ENCODE measurements at regions not wholly inside any gene's neighbourhood (a gene's known extent, or its start where the extent isn't known, plus 50 kb on each side); places are given as distances from the start of the nearest gene placed in this dataset.

GRCh38 chr14:30299915-30300314 lies 259.0 kb upstream of the G2E3 start:
- Histone ChIP-seq H3K9ac (ENCODE audit: low read length in 5 of 5) (no peak overlapping the region), H3K4me3 (ENCODE audit: low read depth in 1 of 5, low read length in 5 of 5) (no peak overlapping the region), H3K4me1 (ENCODE audit: control insufficient read depth in 5 of 5, insufficient read depth in 5 of 5, low read length in 5 of 5) (no peaks in the 10 kb centered on the region), H3K27ac (ENCODE audit: low read depth, low read length) (no peak overlapping the region), H3K27me3 (ENCODE audit: control insufficient read depth in 5 of 5, insufficient read depth in 4 of 5, low read length in 5 of 5) (peaks cover 0 to 3% (median 0%) of the 10 kb centered on the region in 5 donors), H3K9me3 (ENCODE audit: control insufficient read depth in 5 of 5, low read length in 5 of 5) (no peaks in the 10 kb centered on the region), H3K36me3 (ENCODE audit: control insufficient read depth in 5 of 5, insufficient read depth in 5 of 5, low read length in 5 of 5) (no peaks in the 10 kb centered on the region)

- no peaks in the 10 kb centered on the region for H3K27me3 ChIP-seq (ENCODE audit: control insufficient read depth in 5 of 5, insufficient read depth in 4 of 5, low read length in 5 of 5)
- no peaks in the 10 kb centered on the region for H3K9me3 ChIP-seq (ENCODE audit: control insufficient read depth in 5 of 5, low read length in 5 of 5)
- H3K36me3 ChIP-seq (ENCODE audit: control insufficient read depth in 5 of 5, insufficient read depth in 5 of 5, low read length in 5 of 5): no peaks in the 10 kb centered on the region
- H3K27ac ChIP-seq (ENCODE audit: low read depth, low read length): no peak overlapping the region
- no peaks in the 10 kb centered on the region for H3K4me1 ChIP-seq (ENCODE audit: control insufficient read depth in 5 of 5, insufficient read depth in 5 of 5, low read length in 5 of 5)
- H3K4me3 ChIP-seq (ENCODE audit: low read depth in 1 of 5, low read length in 5 of 5): no peak overlapping the region
- no peak overlapping the region for H3K9ac ChIP-seq (ENCODE audit: low read length in 5 of 5)
These were observed 255.6 kb upstream of the G2E3 start for GRCh38 chr14:30303350-30303749.

DNA sequence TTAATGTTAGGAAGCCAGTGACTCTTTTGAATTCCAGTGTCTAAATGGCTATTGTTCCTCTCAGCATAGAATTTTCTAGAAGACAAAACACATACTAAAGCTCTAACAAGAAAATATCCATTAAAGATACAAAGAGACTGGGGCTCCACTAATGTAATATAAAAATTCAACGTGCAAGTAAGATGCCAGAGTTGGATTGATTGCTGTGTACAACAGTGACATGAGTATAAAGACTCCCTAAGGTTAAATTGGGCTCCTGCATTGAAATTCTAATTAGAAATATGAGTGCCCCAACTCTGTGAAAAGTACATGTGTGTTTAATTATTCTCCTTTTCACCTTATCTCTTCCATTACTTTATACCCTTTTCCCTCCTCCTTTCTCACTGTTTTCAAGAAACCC lies 253.6 kb upstream of the G2E3 start:
- no peaks in the 10 kb centered on the region for H3K36me3 ChIP-seq (ENCODE audit: control insufficient read depth in 5 of 5, insufficient read depth in 5 of 5, low read length in 5 of 5)
- no peaks in the 10 kb centered on the region for H3K4me1 ChIP-seq (ENCODE audit: control insufficient read depth in 5 of 5, insufficient read depth in 5 of 5, low read length in 5 of 5)
- H3K4me3 ChIP-seq (ENCODE audit: low read depth in 1 of 5, low read length in 5 of 5): no peak overlapping the region
- no peaks in the 10 kb centered on the region for H3K27me3 ChIP-seq (ENCODE audit: control insufficient read depth in 5 of 5, insufficient read depth in 4 of 5, low read length in 5 of 5)
- H3K27ac ChIP-seq (ENCODE audit: low read depth, low read length): no peak overlapping the region
- H3K9me3 ChIP-seq (ENCODE audit: control insufficient read depth in 5 of 5, low read length in 5 of 5): no peaks in the 10 kb centered on the region
- H3K9ac ChIP-seq (ENCODE audit: low read length in 5 of 5): no peak overlapping the region

DNA sequence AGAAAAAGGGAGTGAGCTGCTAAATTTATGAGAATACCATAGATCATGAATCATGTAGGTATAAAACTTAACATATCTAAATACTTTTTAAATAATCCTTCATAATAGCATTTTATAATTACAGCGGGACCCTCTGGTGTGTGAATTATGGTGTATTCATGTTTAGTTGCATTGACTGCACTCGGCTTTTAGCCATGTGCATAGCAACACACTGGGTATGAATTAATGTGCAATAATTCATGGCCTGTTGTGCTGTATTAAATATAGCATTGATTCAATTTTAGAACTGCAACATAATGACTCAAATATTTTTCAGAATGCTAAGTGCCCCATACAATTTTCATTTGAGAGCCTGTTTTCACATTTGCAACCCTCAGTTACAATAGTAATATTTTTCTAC lies 249.6 kb upstream of the G2E3 start:
- no peaks in the 10 kb centered on the region for H3K4me1 ChIP-seq (ENCODE audit: control insufficient read depth in 5 of 5, insufficient read depth in 5 of 5, low read length in 5 of 5)
- H3K36me3 ChIP-seq (ENCODE audit: control insufficient read depth in 5 of 5, insufficient read depth in 5 of 5, low read length in 5 of 5): no peaks in the 10 kb centered on the region
- no peak overlapping the region for H3K4me3 ChIP-seq (ENCODE audit: low read depth in 1 of 5, low read length in 5 of 5)
- H3K9me3 ChIP-seq (ENCODE audit: control insufficient read depth in 5 of 5, low read length in 5 of 5): peaks cover 0 to 3% (median 0%) of the 10 kb centered on the region in 5 donors
- no peak overlapping the region for H3K27ac ChIP-seq (ENCODE audit: low read depth, low read length)
- H3K9ac ChIP-seq (ENCODE audit: low read length in 5 of 5): no peak overlapping the region
- H3K27me3 ChIP-seq (ENCODE audit: control insufficient read depth in 5 of 5, insufficient read depth in 4 of 5, low read length in 5 of 5): no peaks in the 10 kb centered on the region

- Histone ChIP-seq H3K4me3 (ENCODE audit: low read depth in 1 of 5, low read length in 5 of 5) (no peak overlapping the region), H3K27ac (ENCODE audit: low read depth, low read length) (no peak overlapping the region), H3K27me3 (ENCODE audit: control insufficient read depth in 5 of 5, insufficient read depth in 4 of 5, low read length in 5 of 5) (no peaks in the 10 kb centered on the region), H3K9me3 (ENCODE audit: control insufficient read depth in 5 of 5, low read length in 5 of 5) (peaks cover 0 to 14% (median 6%) of the 10 kb centered on the region in 5 donors), H3K9ac (ENCODE audit: low read length in 5 of 5) (no peak overlapping the region), H3K36me3 (ENCODE audit: control insufficient read depth in 5 of 5, insufficient read depth in 5 of 5, low read length in 5 of 5) (no peaks in the 10 kb centered on the region), H3K4me1 (ENCODE audit: control insufficient read depth in 5 of 5, insufficient read depth in 5 of 5, low read length in 5 of 5) (no peaks in the 10 kb centered on the region)
These were observed 246.7 kb upstream of the G2E3 start for GRCh38 chr14:30312214-30312613.

DNA sequence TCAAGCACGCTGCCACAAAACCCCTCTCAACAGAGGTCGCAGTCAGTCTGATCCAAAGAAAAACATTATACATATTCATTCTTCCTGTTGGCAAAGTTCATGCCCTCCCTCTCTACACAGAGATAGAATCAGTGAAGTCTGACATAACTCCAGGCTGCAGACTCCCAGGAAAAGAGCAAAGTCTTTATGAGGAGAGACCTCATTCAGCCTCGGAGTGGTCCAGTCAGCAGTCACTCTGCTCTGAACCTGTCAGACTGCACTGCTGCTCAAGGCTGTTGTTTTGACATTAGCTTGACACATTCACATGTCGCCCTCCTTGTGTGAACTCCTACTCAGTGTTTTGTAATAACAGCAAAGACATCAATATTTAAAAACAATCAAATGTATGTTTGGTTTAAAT lies 241.2 kb upstream of the G2E3 start:
- H3K36me3 ChIP-seq (ENCODE audit: control insufficient read depth in 5 of 5, insufficient read depth in 5 of 5, low read length in 5 of 5): no peaks in the 10 kb centered on the region
- H3K9ac ChIP-seq (ENCODE audit: low read length in 5 of 5): no peak overlapping the region
- no peak overlapping the region for H3K27ac ChIP-seq (ENCODE audit: low read depth, low read length)
- no peaks in the 10 kb centered on the region for H3K4me1 ChIP-seq (ENCODE audit: control insufficient read depth in 5 of 5, insufficient read depth in 5 of 5, low read length in 5 of 5)
- no peak overlapping the region for H3K4me3 ChIP-seq (ENCODE audit: low read depth in 1 of 5, low read length in 5 of 5)
- peaks cover 0 to 14% (median 6%) of the 10 kb centered on the region in 5 donors for H3K9me3 ChIP-seq (ENCODE audit: control insufficient read depth in 5 of 5, low read length in 5 of 5)
- H3K27me3 ChIP-seq (ENCODE audit: control insufficient read depth in 5 of 5, insufficient read depth in 4 of 5, low read length in 5 of 5): no peaks in the 10 kb centered on the region

DNA sequence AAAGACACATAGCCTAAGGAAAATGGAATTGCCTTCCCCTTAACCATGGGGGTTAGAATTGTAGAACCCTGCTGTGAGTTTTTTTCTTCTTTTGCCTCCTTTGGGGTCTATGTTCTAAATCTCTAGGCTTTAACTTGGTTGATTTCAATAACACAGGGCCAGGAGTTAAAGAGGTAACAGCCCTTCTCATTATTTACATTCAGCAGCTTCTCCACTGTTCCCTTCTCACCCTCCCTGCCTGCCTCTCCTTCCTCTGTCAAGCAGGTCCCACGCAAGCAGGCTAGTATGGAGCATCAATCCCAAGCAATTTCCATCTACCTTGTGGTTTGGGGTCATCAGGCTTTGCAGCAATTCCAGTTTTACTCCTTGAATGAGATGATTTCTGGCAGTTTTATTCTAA lies 236.1 kb upstream of the G2E3 start:
- Histone ChIP-seq H3K4me1 (ENCODE audit: control insufficient read depth in 5 of 5, insufficient read depth in 5 of 5, low read length in 5 of 5) (no peaks in the 10 kb centered on the region), H3K4me3 (ENCODE audit: low read depth in 1 of 5, low read length in 5 of 5) (no peak overlapping the region), H3K27ac (ENCODE audit: low read depth, low read length) (no peak overlapping the region), H3K36me3 (ENCODE audit: control insufficient read depth in 5 of 5, insufficient read depth in 5 of 5, low read length in 5 of 5) (no peaks in the 10 kb centered on the region), H3K27me3 (ENCODE audit: control insufficient read depth in 5 of 5, insufficient read depth in 4 of 5, low read length in 5 of 5) (no peaks in the 10 kb centered on the region), H3K9me3 (ENCODE audit: control insufficient read depth in 5 of 5, low read length in 5 of 5) (no peaks in the 10 kb centered on the region), H3K9ac (ENCODE audit: low read length in 5 of 5) (no peak overlapping the region)

GRCh38 chr14:30330033-30330432 lies 228.9 kb upstream of the G2E3 start:
- no peak overlapping the region for H3K4me3 ChIP-seq (ENCODE audit: low read depth in 1 of 5, low read length in 5 of 5)
- H3K9me3 ChIP-seq (ENCODE audit: control insufficient read depth in 5 of 5, low read length in 5 of 5): no peaks in the 10 kb centered on the region
- no peaks in the 10 kb centered on the region for H3K4me1 ChIP-seq (ENCODE audit: control insufficient read depth in 5 of 5, insufficient read depth in 5 of 5, low read length in 5 of 5)
- H3K9ac ChIP-seq (ENCODE audit: low read length in 5 of 5): no peak overlapping the region
- no peaks in the 10 kb centered on the region for H3K36me3 ChIP-seq (ENCODE audit: control insufficient read depth in 5 of 5, insufficient read depth in 5 of 5, low read length in 5 of 5)
- H3K27ac ChIP-seq (ENCODE audit: low read depth, low read length): no peak overlapping the region
- no peaks in the 10 kb centered on the region for H3K27me3 ChIP-seq (ENCODE audit: control insufficient read depth in 5 of 5, insufficient read depth in 4 of 5, low read length in 5 of 5)

DNA sequence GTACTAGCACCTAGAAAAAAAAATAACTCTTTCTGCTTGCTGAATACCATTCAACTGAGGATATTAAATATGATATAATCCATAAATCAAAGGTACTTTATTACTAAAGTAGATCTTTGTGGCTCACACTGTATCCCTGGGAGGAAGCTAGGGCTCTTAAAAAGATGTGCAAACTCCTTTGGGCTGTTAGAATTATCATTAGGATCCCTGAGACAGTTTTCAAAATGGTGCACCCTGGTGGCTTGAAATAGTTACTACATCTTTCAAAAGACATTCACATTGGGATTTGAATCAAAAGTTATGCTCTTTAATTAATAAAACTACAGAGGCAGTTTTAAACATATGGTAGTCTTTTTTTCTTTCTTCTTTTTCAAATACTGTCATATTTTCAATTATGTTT lies 228.5 kb upstream of the G2E3 start:
- Histone ChIP-seq H3K36me3 (ENCODE audit: control insufficient read depth in 5 of 5, insufficient read depth in 5 of 5, low read length in 5 of 5) (no peaks in the 10 kb centered on the region), H3K27ac (ENCODE audit: low read depth, low read length) (no peak overlapping the region), H3K27me3 (ENCODE audit: control insufficient read depth in 5 of 5, insufficient read depth in 4 of 5, low read length in 5 of 5) (no peaks in the 10 kb centered on the region)

GRCh38 chr14:30331030-30331429 lies 227.9 kb upstream of the G2E3 start:
- no peaks in the 10 kb centered on the region for H3K27me3 ChIP-seq (ENCODE audit: control insufficient read depth in 5 of 5, insufficient read depth in 4 of 5, low read length in 5 of 5)
- no peaks in the 10 kb centered on the region for H3K36me3 ChIP-seq (ENCODE audit: control insufficient read depth in 5 of 5, insufficient read depth in 5 of 5, low read length in 5 of 5)
- H3K9ac ChIP-seq (ENCODE audit: low read length in 5 of 5): no peak overlapping the region
- H3K9me3 ChIP-seq (ENCODE audit: control insufficient read depth in 5 of 5, low read length in 5 of 5): no peaks in the 10 kb centered on the region
- no peak overlapping the region for H3K4me3 ChIP-seq (ENCODE audit: low read depth in 1 of 5, low read length in 5 of 5)
- no peaks in the 10 kb centered on the region for H3K4me1 ChIP-seq (ENCODE audit: control insufficient read depth in 5 of 5, insufficient read depth in 5 of 5, low read length in 5 of 5)
- H3K27ac ChIP-seq (ENCODE audit: low read depth, low read length): no peak overlapping the region

More for the DNA sequence above, 228.5 kb upstream of the G2E3 start:
- no peak overlapping the region for H3K4me3 ChIP-seq (ENCODE audit: low read depth in 1 of 5, low read length in 5 of 5)
- H3K9ac ChIP-seq (ENCODE audit: low read length in 5 of 5): no peak overlapping the region
- no peaks in the 10 kb centered on the region for H3K9me3 ChIP-seq (ENCODE audit: control insufficient read depth in 5 of 5, low read length in 5 of 5)
- no peaks in the 10 kb centered on the region for H3K4me1 ChIP-seq (ENCODE audit: control insufficient read depth in 5 of 5, insufficient read depth in 5 of 5, low read length in 5 of 5)

DNA sequence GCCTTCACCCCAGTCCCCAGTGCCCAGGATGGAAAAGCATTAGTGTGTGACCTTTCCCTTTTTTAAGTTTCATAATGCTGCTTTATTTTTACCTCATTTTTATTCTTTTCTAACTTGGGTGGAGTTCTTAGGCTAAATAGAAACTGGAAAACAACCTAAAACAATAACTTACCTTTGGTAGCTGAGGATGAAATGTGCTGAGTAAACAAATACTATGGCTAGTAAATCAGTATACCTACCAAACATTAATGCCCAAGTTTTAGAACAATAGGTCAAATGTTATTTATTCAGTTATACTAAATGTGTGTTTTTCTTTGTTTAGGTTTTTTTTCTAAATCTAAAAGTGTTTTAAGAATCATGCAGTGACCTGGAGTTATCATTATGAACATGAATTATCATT lies 226.6 kb upstream of the G2E3 start:
- no peak overlapping the region for H3K9ac ChIP-seq (ENCODE audit: low read length in 5 of 5)
- no peak overlapping the region for H3K4me3 ChIP-seq (ENCODE audit: low read depth in 1 of 5, low read length in 5 of 5)
- no peaks in the 10 kb centered on the region for H3K36me3 ChIP-seq (ENCODE audit: control insufficient read depth in 5 of 5, insufficient read depth in 5 of 5, low read length in 5 of 5)
- H3K9me3 ChIP-seq (ENCODE audit: control insufficient read depth in 5 of 5, low read length in 5 of 5): no peaks in the 10 kb centered on the region
- no peak overlapping the region for H3K27ac ChIP-seq (ENCODE audit: low read depth, low read length)
- H3K4me1 ChIP-seq (ENCODE audit: control insufficient read depth in 5 of 5, insufficient read depth in 5 of 5, low read length in 5 of 5): no peaks in the 10 kb centered on the region
- no peaks in the 10 kb centered on the region for H3K27me3 ChIP-seq (ENCODE audit: control insufficient read depth in 5 of 5, insufficient read depth in 4 of 5, low read length in 5 of 5)

Data from subcutaneous abdominal adipose tissue (tissue), 5 donors.